ENCODE measurements at regions not wholly inside any gene's neighbourhood (a gene's known extent, or its start where the extent isn't known, plus 50 kb on each side); places are given as distances from the start of the nearest gene placed in this dataset.

DNA sequence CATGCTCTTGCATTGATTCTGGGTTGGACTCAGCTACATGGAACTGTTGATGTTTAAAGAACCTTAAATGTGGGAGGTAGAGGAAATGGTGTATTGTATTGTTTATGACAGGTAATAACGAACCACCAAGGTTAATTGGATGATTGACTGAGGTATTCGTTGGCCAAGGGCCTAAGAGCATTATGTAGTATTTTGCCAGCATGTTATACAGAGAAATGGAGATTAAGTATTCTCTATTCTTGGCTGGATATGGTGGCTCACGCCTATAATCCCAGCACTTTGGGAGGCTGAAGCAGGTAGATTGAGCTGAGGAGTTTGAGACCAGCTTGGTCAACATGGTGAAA is 59.0 kb upstream of the CDK20 start:
- no peak for DNase-seq

DNA sequence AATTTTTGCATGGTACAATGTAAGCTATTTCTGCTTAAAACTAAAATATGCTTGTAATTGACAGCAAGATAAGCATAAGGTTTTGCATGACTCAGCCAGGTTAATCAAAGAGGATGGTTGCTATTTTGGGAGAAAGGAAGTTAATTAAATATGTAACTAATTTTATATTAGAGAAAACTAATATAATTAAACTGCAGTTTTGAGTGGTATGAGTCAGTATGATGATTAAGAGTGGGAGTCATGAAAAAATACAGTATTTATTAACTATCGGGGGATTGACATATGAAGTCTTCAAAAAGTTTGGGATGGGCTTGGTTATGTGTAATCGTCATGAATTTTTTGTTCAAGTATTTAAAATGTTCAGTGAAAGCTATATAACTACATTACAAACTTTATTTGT is 54.0 kb upstream of the CDK20 start:
- no peak for DNase-seq

DNA sequence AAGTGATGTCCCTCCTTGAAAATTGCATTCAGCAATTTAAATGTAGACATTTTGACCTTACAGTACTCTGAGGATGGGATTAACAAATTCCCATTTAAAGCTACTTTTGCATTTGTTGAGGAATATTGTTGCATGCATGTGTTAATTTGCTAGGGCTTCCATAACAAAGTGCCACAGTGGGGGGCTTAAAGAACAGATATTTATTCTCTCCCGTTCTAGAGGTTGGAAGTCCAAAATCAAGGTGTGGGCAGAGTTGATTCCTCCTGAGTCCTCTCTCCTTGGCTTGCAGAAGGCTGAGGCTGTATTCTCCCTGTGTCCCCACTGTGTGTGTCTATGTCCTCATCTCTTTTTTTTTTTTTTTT is 51.8 kb upstream of the CDK20 start:
- DNase-seq: no peak

DNA sequence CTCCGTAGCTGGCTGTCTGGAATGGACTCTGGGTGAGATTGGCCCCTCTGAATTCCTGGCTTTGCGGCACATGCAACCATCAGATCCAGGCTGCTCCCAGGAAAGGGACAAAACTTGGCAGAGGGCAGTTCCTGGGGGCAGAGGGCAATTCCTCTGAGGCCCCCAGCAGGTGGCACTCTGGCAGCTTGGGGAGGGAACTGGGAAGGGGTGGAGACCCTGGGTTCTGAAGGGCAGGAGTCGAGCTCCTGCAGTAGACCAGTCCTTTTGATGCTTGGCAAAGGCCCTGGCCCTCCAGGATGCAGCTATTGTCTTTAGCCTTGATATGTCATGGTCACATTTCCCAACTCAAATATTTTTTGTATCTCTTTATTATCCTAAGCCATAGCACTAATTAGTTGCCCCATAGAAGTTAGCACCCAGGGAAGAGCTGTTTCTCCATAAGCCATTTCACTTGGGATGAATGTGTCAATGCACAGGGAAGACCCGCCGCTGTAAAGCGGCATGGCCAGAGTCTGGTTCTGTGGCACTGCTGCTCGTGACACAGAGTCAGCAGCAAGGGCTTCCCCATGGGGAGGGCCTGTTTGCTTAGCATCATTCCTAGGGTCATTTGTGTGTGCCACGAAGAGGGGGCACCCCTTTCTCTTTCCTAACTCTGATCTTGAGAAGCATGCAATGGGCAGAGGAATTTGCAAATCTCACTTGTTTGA is 51.2 kb upstream of the CDK20 start:
- DNase-seq: no peak

DNA sequence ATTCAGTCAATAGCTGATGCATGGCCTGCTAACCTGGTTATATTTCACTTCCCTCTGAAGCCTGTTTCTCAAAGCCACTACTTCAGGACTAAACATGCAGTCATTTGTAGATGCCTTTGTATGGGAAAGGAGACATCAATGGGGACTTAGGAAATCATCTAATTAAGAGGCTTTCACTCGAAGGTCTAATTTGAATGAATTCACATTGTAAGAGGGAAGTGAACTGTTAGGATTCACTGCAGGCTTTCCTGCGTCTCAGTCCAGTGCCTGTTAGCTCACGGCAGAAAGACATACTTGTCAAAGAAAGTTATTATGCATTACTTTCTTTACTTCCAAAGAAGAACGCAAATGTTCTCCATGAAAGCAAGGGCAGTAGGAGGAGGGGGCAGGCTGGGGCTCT is 50.6 kb upstream of the CDK20 start:
- DNase-seq: no peak

All from activated CD4-positive, CD25-positive, alpha-beta regulatory T cell treated with anti-CD3 and anti-CD28 coated beads, Interleukin-2, amount 50 U/mL, for 72 hours (primary cell).